Kidney (tissue), 13 donors: ENCODE measurements at regions not wholly inside any gene's neighbourhood (a gene's known extent, or its start where the extent isn't known, plus 50 kb on each side); places are given as distances from the start of the nearest gene placed in this dataset.

Experiments
- DNase-seq, 5 donors: peaks; one replicate each; pipeline ENCODE4 v3.0.0-alpha.2; 2013 to 2020
- FAIRE-seq: peaks from 2 replicates; lab custom pipeline; 2012; peaks lifted over from hg19 to GRCh38; lab: Jason Lieb, UNC
- H3K27ac ChIP-seq, 2 donors: one replicate each; pipeline ENCODE4 v1.7.0; 2013; ENCODE audit warnings: low read depth in 2 of 2, low read length in 2 of 2, inconsistent platforms in 1 of 2
- H3K27me3 ChIP-seq: one replicate; pipeline ENCODE4 v1.7.1; 2013; ENCODE audit warnings: low read length, inconsistent platforms; ENCODE audit not compliant: control insufficient read depth, insufficient read depth
- H3K36me3 ChIP-seq, 3 donors: one replicate each; pipeline versions ENCODE4 v1.7.0 to v1.7.1; 2013; ENCODE audit warnings: low read length in 3 of 3, control low read depth in 1 of 3, inconsistent platforms in 1 of 3; ENCODE audit not compliant: insufficient read depth in 3 of 3, control insufficient read depth in 2 of 3
- H3K4me1 ChIP-seq, 3 donors: one replicate each; pipeline versions ENCODE4 v1.7.0 to v1.7.1; 2013; ENCODE audit warnings: low read length in 3 of 3, inconsistent platforms in 1 of 3, low read depth in 1 of 3; ENCODE audit not compliant: control insufficient read depth in 2 of 3, insufficient read depth in 2 of 3
- H3K4me3 ChIP-seq, 3 donors: one replicate each; pipeline versions ENCODE4 v1.7.0 to v1.8.1; 2013; ENCODE audit warnings: low read length in 3 of 3, control low read depth in 1 of 3, inconsistent platforms in 1 of 3
- H3K9ac ChIP-seq, 3 donors: one replicate each; pipeline versions ENCODE4 v1.7.0 to v1.7.1; 2013; ENCODE audit warnings: low read length in 3 of 3, control low read depth in 1 of 3, inconsistent platforms in 1 of 3
- H3K9me3 ChIP-seq, 3 donors: one replicate each; pipeline versions ENCODE4 v1.7.0 to v1.7.1; 2013; ENCODE audit warnings: low read length in 3 of 3, control low read depth in 1 of 3, inconsistent platforms in 1 of 3; ENCODE audit not compliant: control insufficient read depth in 2 of 3, insufficient read depth in 1 of 3
- CTCF ChIP-seq: IDR thresholded peaks from 3 replicates; pipeline ENCODE4 v1.5.1; 2012; ENCODE audit warnings: mild to moderate bottlenecking, moderate library complexity, borderline replicate concordance; ENCODE audit not compliant: insufficient read depth; ENCODE audit errors: extremely low read depth
- intact Hi-C: fragments of 100-400 bp; cut with DNase I; formaldehyde crosslinking; loops from one replicate; pipeline ENCODE4 v1.11.1; 2022
- donor health status: control.
- donor health status: control.
- donor health status: control.
- donor health status: control.
- donor health status: control.
- donor health status: DM: yes; HTN: yes; CAD: no.
- donor health status: Normal renal cell carcinoma (clear cell type).

GRCh38 chr3:22537560-22537959 lies 665.6 kb upstream of the UBE2E2 start:
- no peak overlapping the region for H3K27ac ChIP-seq
- no peak overlapping the region for H3K4me3 ChIP-seq
- TF ChIP-seq CTCF: no peak
- intact Hi-C loops: no loop called here
- no peaks in the 10 kb centered on the region for H3K36me3 ChIP-seq
- H3K9me3 ChIP-seq: no peaks in the 10 kb centered on the region
- H3K4me1 ChIP-seq: no peaks in the 10 kb centered on the region
- FAIRE-seq (no peak), DNase-seq (no peak)
- no peaks in the 10 kb centered on the region for H3K27me3 ChIP-seq
- H3K9ac ChIP-seq: no peak overlapping the region

GRCh38 chr3:22542311-22542710 lies 660.8 kb upstream of the UBE2E2 start:
- Histone ChIP-seq H3K9me3 (peaks cover 0 to 4% (median 0%) of the 10 kb centered on the region in 3 donors), H3K27me3 (no peaks in the 10 kb centered on the region), H3K4me3 (no peak overlapping the region), H3K4me1 (no peaks in the 10 kb centered on the region), H3K9ac (no peak overlapping the region), H3K27ac (no peak overlapping the region), H3K36me3 (no peaks in the 10 kb centered on the region)
- no peak for FAIRE-seq
- DNase-seq: no peak
- no peak for TF ChIP-seq CTCF
- intact Hi-C loops: no loop called here

GRCh38 chr3:22555753-22556435 lies 647.2 kb upstream of the UBE2E2 start:
- no peak for TF ChIP-seq CTCF
- Histone ChIP-seq H3K27ac (no peak overlapping the region), H3K9me3 (no peaks in the 10 kb centered on the region), H3K9ac (no peak overlapping the region), H3K4me1 (no peaks in the 10 kb centered on the region), H3K4me3 (no peak overlapping the region), H3K27me3 (no peaks in the 10 kb centered on the region), H3K36me3 (no peaks in the 10 kb centered on the region)
- intact Hi-C loops: no loop called here
- FAIRE-seq: no peak
- DNase-seq: no peak

- FAIRE-seq: no peak
- intact Hi-C loops: no loop called here
These were observed 637.7 kb upstream of the UBE2E2 start for GRCh38 chr3:22565393-22565792.

More at GRCh38 chr3:22565393-22565792, 637.7 kb upstream of the UBE2E2 start:
- Histone ChIP-seq H3K9me3 (no peaks in the 10 kb centered on the region), H3K27ac (no peak overlapping the region), H3K36me3 (no peaks in the 10 kb centered on the region), H3K27me3 (no peaks in the 10 kb centered on the region), H3K9ac (no peak overlapping the region), H3K4me1 (no peaks in the 10 kb centered on the region), H3K4me3 (no peak overlapping the region)
- no peak for DNase-seq
- TF ChIP-seq CTCF: no peak
